Activated T-helper 2 cell treated with anti-CD3 and anti-CD28 coated beads, Interferon-gamma antibody, Interleukin-2, Interleukin-4, amounts not matched to agents 10 μg/mL and 5 μg/mL and 100 μg/mL, durations not matched to agents 14 hours and 24 hours and 36 hours (primary cell): ENCODE measurements at regions not wholly inside any gene's neighbourhood (a gene's known extent, or its start where the extent isn't known, plus 50 kb on each side); places are given as distances from the start of the nearest gene placed in this dataset.
"Not testable (repeated sequence)": the region's sequence is repeated elsewhere in the genome, so short reads cannot be mapped to it uniquely, and the experiment has no call there.

ENCODE experiments used
- DNase-seq: peaks from one replicate; pipeline ENCODE4 v3.0.0; 2021; ENCODE audit warnings: low spot score
- H3K27ac Mint-ChIP-seq: one replicate; pipeline ENCODE4 v1.8.0; 2021; ENCODE audit warnings: mixed read lengths
- H3K27me3 Mint-ChIP-seq: one replicate; pipeline ENCODE4 v1.8.0; 2021; ENCODE audit warnings: low read depth, mixed read lengths
- H3K36me3 Mint-ChIP-seq: one replicate; pipeline ENCODE4 v1.8.0; 2021; ENCODE audit warnings: low read depth, mixed read lengths
- H3K4me1 Mint-ChIP-seq: one replicate; pipeline ENCODE4 v1.8.0; 2021; ENCODE audit warnings: low read depth, mixed read lengths
- H3K4me3 Mint-ChIP-seq: one replicate; pipeline ENCODE4 v1.8.0; 2021; ENCODE audit warnings: low read depth, mild to moderate bottlenecking, moderate library complexity, mixed read lengths
- H3K9me3 Mint-ChIP-seq: one replicate; pipeline ENCODE4 v1.8.0; 2021; ENCODE audit warnings: mixed read lengths
- intact Hi-C: fragments of 100-400 bp; cut with micrococcal nuclease; formaldehyde crosslinking; loops from one replicate; pipeline ENCODE4 v1.15.1; 2023

DNA sequence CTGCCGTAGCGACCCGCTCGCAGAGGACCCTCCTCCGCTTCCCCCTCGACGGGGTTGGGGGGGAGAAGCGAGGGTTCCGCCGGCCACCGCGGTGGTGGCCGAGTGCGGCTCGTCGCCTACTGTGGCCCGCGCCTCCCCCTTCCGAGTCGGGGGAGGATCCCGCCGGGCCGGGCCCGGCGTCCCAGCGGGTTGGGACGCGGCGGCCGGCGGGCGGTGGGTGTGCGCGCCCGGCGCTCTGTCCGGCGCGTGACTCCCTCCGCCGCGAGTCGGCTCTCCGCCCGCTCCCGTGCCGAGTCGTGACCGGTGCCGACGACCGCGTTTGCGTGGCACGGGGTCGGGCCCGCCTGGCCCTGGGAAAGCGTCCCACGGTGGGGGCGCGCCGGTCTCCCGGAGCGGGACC lies 2269.7 kb upstream of the TPTE start:
- H3K27me3 Mint-ChIP-seq, H3K9me3 Mint-ChIP-seq, DNase-seq, H3K4me1 Mint-ChIP-seq, H3K27ac Mint-ChIP-seq, H3K4me3 Mint-ChIP-seq, intact Hi-C loops, H3K36me3 Mint-ChIP-seq: not testable (repeated sequence)

- H3K27ac Mint-ChIP-seq, H3K4me1 Mint-ChIP-seq, H3K4me3 Mint-ChIP-seq, H3K27me3 Mint-ChIP-seq, H3K9me3 Mint-ChIP-seq, intact Hi-C loops, H3K36me3 Mint-ChIP-seq: not testable (repeated sequence)
- peak; percentile 7 for DNase-seq
Measured at GRCh38 chr21:8255094-8255493, 2266.3 kb upstream of the TPTE start.

- H3K4me1 Mint-ChIP-seq, H3K36me3 Mint-ChIP-seq, H3K4me3 Mint-ChIP-seq, H3K9me3 Mint-ChIP-seq, H3K27ac Mint-ChIP-seq, H3K27me3 Mint-ChIP-seq, intact Hi-C loops: not testable (repeated sequence)
- peak; percentile 37 for DNase-seq
Measured at GRCh38 chr21:8257083-8257799, 2264.1 kb upstream of the TPTE start.

DNA sequence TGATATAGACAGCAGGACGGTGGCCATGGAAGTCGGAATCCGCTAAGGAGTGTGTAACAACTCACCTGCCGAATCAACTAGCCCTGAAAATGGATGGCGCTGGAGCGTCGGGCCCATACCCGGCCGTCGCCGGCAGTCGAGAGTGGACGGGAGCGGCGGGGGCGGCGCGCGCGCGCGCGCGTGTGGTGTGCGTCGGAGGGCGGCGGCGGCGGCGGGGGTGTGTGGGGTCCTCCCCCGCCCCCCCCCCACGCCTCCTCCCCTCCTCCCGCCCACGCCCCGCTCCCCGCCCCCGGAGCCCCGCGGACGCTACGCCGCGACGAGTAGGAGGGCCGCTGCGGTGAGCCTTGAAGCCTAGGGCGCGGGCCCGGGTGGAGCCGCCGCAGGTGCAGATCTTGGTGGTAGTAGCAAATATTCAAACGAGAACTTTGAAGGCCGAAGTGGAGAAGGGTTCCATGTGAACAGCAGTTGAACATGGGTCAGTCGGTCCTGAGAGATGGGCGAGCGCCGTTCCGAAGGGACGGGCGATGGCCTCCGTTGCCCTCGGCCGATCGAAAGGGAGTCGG lies 2261.2 kb upstream of the TPTE start:
- H3K4me1 Mint-ChIP-seq, H3K9me3 Mint-ChIP-seq, H3K4me3 Mint-ChIP-seq, DNase-seq, H3K36me3 Mint-ChIP-seq, H3K27me3 Mint-ChIP-seq, H3K27ac Mint-ChIP-seq, intact Hi-C loops: not testable (repeated sequence)
